ENCODE measurements at regions not wholly inside any gene's neighbourhood (a gene's known extent, or its start where the extent isn't known, plus 50 kb on each side); places are given as distances from the start of the nearest gene placed in this dataset.

DNA sequence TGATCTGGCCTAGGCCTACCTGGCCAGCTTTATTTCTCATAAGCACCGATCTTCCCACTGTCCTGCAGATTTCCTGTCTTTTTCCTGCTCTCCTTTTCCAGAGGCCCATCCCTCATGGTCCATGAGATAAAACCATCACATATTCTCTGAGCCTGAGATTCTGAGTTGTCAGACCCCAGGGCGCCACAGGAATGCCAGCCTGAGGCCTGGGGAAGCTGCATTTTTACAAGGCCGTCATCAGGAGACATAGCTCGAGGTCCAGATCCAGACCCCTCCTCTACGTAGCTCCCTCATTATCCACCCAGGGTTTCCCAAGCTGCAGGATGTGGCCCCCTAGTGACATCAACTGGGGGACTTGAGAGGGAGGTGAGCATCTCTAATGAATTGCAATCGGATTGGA, 204.3 kb downstream of the ATPSCKMT start:
- no peaks in the 10 kb centered on the region for H3K79me2 ChIP-seq (ENCODE audit: insufficient read depth, low read length)
- Mint-ChIP-seq H3K27ac (no peak overlapping the region), H3K9me3 (peaks cover 13 to 25% of the 10 kb centered on the region in 2 experiments), H3K4me3 (no peak overlapping the region), H3K4me1 (peaks cover 12 to 14% of the 10 kb centered on the region in 2 experiments), H3K27me3 (ENCODE audit: low read depth) (no peaks in the 10 kb centered on the region; the same call in 1 of the 2 replicates), H3K36me3 (ENCODE audit: insufficient read depth in 1 of 3, low read depth in 3 of 3) (peaks cover 6 to 8% (median 7%) of the 10 kb centered on the region in 3 experiments)
- no peak overlapping the region for H2BK12ac ChIP-seq (ENCODE audit: insufficient read length, low read depth, low read length)
- no peak overlapping the region for H4K91ac ChIP-seq (ENCODE audit: insufficient read length, low read depth, low read length)
- no peak overlapping the region for H4K8ac ChIP-seq (replicated peaks; ENCODE audit: insufficient read length, low read depth, low read length)
- H2BK120ac ChIP-seq (ENCODE audit: low read depth, low read length, poor library complexity, severe bottlenecking), result no peak overlapping the region
- H3T11ph ChIP-seq (ENCODE audit: low read length), result no peak overlapping the region
- no peak overlapping the region for H2BK15ac ChIP-seq (ENCODE audit: low read depth, low read length)
- no peak overlapping the region for H2BK20ac ChIP-seq (ENCODE audit: low read depth, low read length, poor library complexity, severe bottlenecking)
- TF ChIP-seq, protein P1, sequence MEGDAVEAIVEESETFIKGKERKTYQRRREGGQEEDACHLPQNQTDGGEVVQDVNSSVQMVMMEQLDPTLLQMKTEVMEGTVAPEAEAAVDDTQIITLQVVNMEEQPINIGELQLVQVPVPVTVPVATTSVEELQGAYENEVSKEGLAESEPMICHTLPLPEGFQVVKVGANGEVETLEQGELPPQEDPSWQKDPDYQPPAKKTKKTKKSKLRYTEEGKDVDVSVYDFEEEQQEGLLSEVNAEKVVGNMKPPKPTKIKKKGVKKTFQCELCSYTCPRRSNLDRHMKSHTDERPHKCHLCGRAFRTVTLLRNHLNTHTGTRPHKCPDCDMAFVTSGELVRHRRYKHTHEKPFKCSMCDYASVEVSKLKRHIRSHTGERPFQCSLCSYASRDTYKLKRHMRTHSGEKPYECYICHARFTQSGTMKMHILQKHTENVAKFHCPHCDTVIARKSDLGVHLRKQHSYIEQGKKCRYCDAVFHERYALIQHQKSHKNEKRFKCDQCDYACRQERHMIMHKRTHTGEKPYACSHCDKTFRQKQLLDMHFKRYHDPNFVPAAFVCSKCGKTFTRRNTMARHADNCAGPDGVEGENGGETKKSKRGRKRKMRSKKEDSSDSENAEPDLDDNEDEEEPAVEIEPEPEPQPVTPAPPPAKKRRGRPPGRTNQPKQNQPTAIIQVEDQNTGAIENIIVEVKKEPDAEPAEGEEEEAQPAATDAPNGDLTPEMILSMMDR (conservative IDR thresholded peaks at IDR 0.05), result no peak
- no peak overlapping the region for H3K4ac ChIP-seq (ENCODE audit: low read depth, low read length)
- H4K20me1 ChIP-seq (ENCODE audit: control insufficient read depth, insufficient read depth, insufficient read length), result no peaks in the 10 kb centered on the region
- DNase-seq, result no peak
- no peak overlapping the region for H3K14ac ChIP-seq (ENCODE audit: insufficient read depth, low read length)
- no peaks in the 10 kb centered on the region for H3K79me1 ChIP-seq (ENCODE audit: insufficient read depth, low read depth, low read length, poor library complexity, severe bottlenecking)
- no peaks in the 10 kb centered on the region for H3K9me3 ChIP-seq (ENCODE audit: control insufficient read depth, low read depth, low read length)
- no peak overlapping the region for H3K27ac ChIP-seq (ENCODE audit: insufficient read length, low read depth, low read length)
- no peaks in the 10 kb centered on the region for H3K27me3 ChIP-seq (ENCODE audit: insufficient read depth, low read length)
- no peak overlapping the region for H3K23ac ChIP-seq (ENCODE audit: insufficient read length, low read depth, low read length)
- WGBS (ENCODE audit: extremely low coverage, insufficient read length, low lambda C conversion rate), result no CpG with 5 or more reads among the region's 6 CpGs
- no peak overlapping the region for H3K56ac ChIP-seq (ENCODE audit: insufficient read length, low read depth, low read length)
- no peak overlapping the region for H4K5ac ChIP-seq (ENCODE audit: insufficient read length, low read depth, low read length)
- H3K18ac ChIP-seq (ENCODE audit: insufficient read length, low read depth, low read length), result no peak overlapping the region
- H3K23me2 ChIP-seq (ENCODE audit: insufficient read length, low read depth, low read length, poor library complexity, severe bottlenecking), result no peaks in the 10 kb centered on the region
- H3K4me2 ChIP-seq (ENCODE audit: insufficient read depth, insufficient read length, low read length), result no peak overlapping the region
- H2AK5ac ChIP-seq (ENCODE audit: insufficient read length, low read length), result no peak overlapping the region
- no peak overlapping the region for H2BK5ac ChIP-seq (ENCODE audit: insufficient read length, low read length)
- no peak overlapping the region for H3K9ac ChIP-seq (ENCODE audit: extremely low read depth, insufficient read length, low read length)
- H3K4me1 ChIP-seq (ENCODE audit: insufficient read depth, low read length), result no peaks in the 10 kb centered on the region
- no peak overlapping the region for H2AFZ ChIP-seq (ENCODE audit: low read length)
